ENCODE measurements at regions not wholly inside any gene's neighbourhood (a gene's known extent, or its start where the extent isn't known, plus 50 kb on each side); places are given as distances from the start of the nearest gene placed in this dataset.
"Not testable (repeated sequence)": the region's sequence is repeated elsewhere in the genome, so short reads cannot be mapped to it uniquely, and the experiment has no call there.

GRCh38 chr2:87428452-87429130 is 319.3 kb upstream of the PLGLB2 start:
- not testable (repeated sequence) for H3K27me3 ChIP-seq (replicated peaks; ENCODE audit: insufficient read depth, low read length); H3F3A ChIP-seq (ENCODE audit: insufficient read depth, low read length); H3K27ac ChIP-seq (ENCODE audit: low read length); H3K4me3 ChIP-seq (ENCODE audit: low read length); H2AFZ ChIP-seq (ENCODE audit: low read length); H3K9ac ChIP-seq (ENCODE audit: low read length); H3K4me1 ChIP-seq (ENCODE audit: low read length); H3K36me3 ChIP-seq (replicated peaks; ENCODE audit: insufficient read depth, low read length); H4K20me1 ChIP-seq (ENCODE audit: insufficient read depth, low read length); H3K79me2 ChIP-seq (ENCODE audit: low read length); H3K9me3 ChIP-seq (replicated peaks; ENCODE audit: insufficient read depth, low read length); H3K9me2 ChIP-seq (replicated peaks; ENCODE audit: insufficient read depth, low read length); H3K4me2 ChIP-seq (ENCODE audit: low read depth, low read length); DNase-seq

- H3K79me2 ChIP-seq (ENCODE audit: low read length); H3K36me3 ChIP-seq (replicated peaks; ENCODE audit: insufficient read depth, low read length); H3K4me2 ChIP-seq (ENCODE audit: low read depth, low read length); H3K9me3 ChIP-seq (replicated peaks; ENCODE audit: insufficient read depth, low read length); H3F3A ChIP-seq (ENCODE audit: insufficient read depth, low read length); H3K4me1 ChIP-seq (ENCODE audit: low read length); H3K27me3 ChIP-seq (replicated peaks; ENCODE audit: insufficient read depth, low read length); H2AFZ ChIP-seq (ENCODE audit: low read length); H3K27ac ChIP-seq (ENCODE audit: low read length); H3K4me3 ChIP-seq (ENCODE audit: low read length); H3K9ac ChIP-seq (ENCODE audit: low read length); H4K20me1 ChIP-seq (ENCODE audit: insufficient read depth, low read length); DNase-seq; H3K9me2 ChIP-seq (replicated peaks; ENCODE audit: insufficient read depth, low read length): not testable (repeated sequence)
Measured at GRCh38 chr2:87429206-87429930, 318.5 kb upstream of the PLGLB2 start.

DNA sequence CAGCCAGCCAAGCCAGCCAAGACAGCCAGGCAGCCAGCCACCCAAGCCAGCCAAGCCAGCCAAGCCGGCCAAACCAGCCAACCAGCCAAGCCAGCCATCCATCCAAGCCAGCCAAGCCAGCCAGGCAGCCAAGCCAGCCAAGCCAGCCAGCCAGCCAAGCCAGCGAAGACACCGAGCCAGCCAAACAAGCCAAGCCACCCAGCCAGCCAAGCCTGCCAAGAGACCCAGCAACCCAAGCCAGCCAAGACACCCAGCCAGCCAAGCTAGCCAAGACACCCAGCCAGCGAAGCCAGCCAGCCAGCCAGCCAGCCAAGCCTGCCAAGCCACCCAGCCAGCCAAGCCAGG is 318.0 kb upstream of the PLGLB2 start:
- H3K9me3 ChIP-seq (replicated peaks; ENCODE audit: insufficient read depth, low read length); H3K9me2 ChIP-seq (replicated peaks; ENCODE audit: insufficient read depth, low read length); H3K36me3 ChIP-seq (replicated peaks; ENCODE audit: insufficient read depth, low read length); H4K20me1 ChIP-seq (ENCODE audit: insufficient read depth, low read length); H3K9ac ChIP-seq (ENCODE audit: low read length); DNase-seq; H3K27me3 ChIP-seq (replicated peaks; ENCODE audit: insufficient read depth, low read length); H2AFZ ChIP-seq (ENCODE audit: low read length); H3K27ac ChIP-seq (ENCODE audit: low read length); H3K4me3 ChIP-seq (ENCODE audit: low read length); H3K4me1 ChIP-seq (ENCODE audit: low read length); H3K79me2 ChIP-seq (ENCODE audit: low read length); H3K4me2 ChIP-seq (ENCODE audit: low read depth, low read length); H3F3A ChIP-seq (ENCODE audit: insufficient read depth, low read length): not testable (repeated sequence)

- H4K20me1 ChIP-seq (ENCODE audit: insufficient read depth, low read length); H2AFZ ChIP-seq (ENCODE audit: low read length); H3K4me3 ChIP-seq (ENCODE audit: low read length): not testable (repeated sequence)
Measured at GRCh38 chr2:87431051-87431450, 316.8 kb upstream of the PLGLB2 start.

GRCh38 chr2:87432711-87433453 is 315.0 kb upstream of the PLGLB2 start:
- DNase-seq; H3K36me3 ChIP-seq (replicated peaks; ENCODE audit: insufficient read depth, low read length); H3F3A ChIP-seq (ENCODE audit: insufficient read depth, low read length); H2AFZ ChIP-seq (ENCODE audit: low read length); H3K4me1 ChIP-seq (ENCODE audit: low read length); H3K4me2 ChIP-seq (ENCODE audit: low read depth, low read length); H3K4me3 ChIP-seq (ENCODE audit: low read length); H3K9ac ChIP-seq (ENCODE audit: low read length); H4K20me1 ChIP-seq (ENCODE audit: insufficient read depth, low read length); H3K27ac ChIP-seq (ENCODE audit: low read length); H3K27me3 ChIP-seq (replicated peaks; ENCODE audit: insufficient read depth, low read length); H3K9me2 ChIP-seq (replicated peaks; ENCODE audit: insufficient read depth, low read length); H3K9me3 ChIP-seq (replicated peaks; ENCODE audit: insufficient read depth, low read length); H3K79me2 ChIP-seq (ENCODE audit: low read length): not testable (repeated sequence)

More at GRCh38 chr2:87431051-87431450, 316.8 kb upstream of the PLGLB2 start:
- not testable (repeated sequence) for H3K4me2 ChIP-seq (ENCODE audit: low read depth, low read length); H3K27ac ChIP-seq (ENCODE audit: low read length); H3K79me2 ChIP-seq (ENCODE audit: low read length); H3F3A ChIP-seq (ENCODE audit: insufficient read depth, low read length); H3K9me3 ChIP-seq (replicated peaks; ENCODE audit: insufficient read depth, low read length); DNase-seq; H3K9ac ChIP-seq (ENCODE audit: low read length); H3K9me2 ChIP-seq (replicated peaks; ENCODE audit: insufficient read depth, low read length); H3K27me3 ChIP-seq (replicated peaks; ENCODE audit: insufficient read depth, low read length); H3K4me1 ChIP-seq (ENCODE audit: low read length); H3K36me3 ChIP-seq (replicated peaks; ENCODE audit: insufficient read depth, low read length)

GRCh38 chr2:87436007-87436406 is 311.9 kb upstream of the PLGLB2 start:
- DNase-seq; H3K79me2 ChIP-seq (ENCODE audit: low read length); H3K9me2 ChIP-seq (replicated peaks; ENCODE audit: insufficient read depth, low read length); H3K27ac ChIP-seq (ENCODE audit: low read length); H3K4me3 ChIP-seq (ENCODE audit: low read length); H3K9me3 ChIP-seq (replicated peaks; ENCODE audit: insufficient read depth, low read length); H3K27me3 ChIP-seq (replicated peaks; ENCODE audit: insufficient read depth, low read length); H3K36me3 ChIP-seq (replicated peaks; ENCODE audit: insufficient read depth, low read length); H4K20me1 ChIP-seq (ENCODE audit: insufficient read depth, low read length); H3K4me2 ChIP-seq (ENCODE audit: low read depth, low read length); H3K4me1 ChIP-seq (ENCODE audit: low read length); H3F3A ChIP-seq (ENCODE audit: insufficient read depth, low read length); H3K9ac ChIP-seq (ENCODE audit: low read length); H2AFZ ChIP-seq (ENCODE audit: low read length): not testable (repeated sequence)

GRCh38 chr2:87437701-87438260 is 310.1 kb upstream of the PLGLB2 start:
- not testable (repeated sequence) for H3K9me2 ChIP-seq (replicated peaks; ENCODE audit: insufficient read depth, low read length); H3K4me1 ChIP-seq (ENCODE audit: low read length); H3F3A ChIP-seq (ENCODE audit: insufficient read depth, low read length); H3K27ac ChIP-seq (ENCODE audit: low read length); H3K79me2 ChIP-seq (ENCODE audit: low read length); H3K36me3 ChIP-seq (replicated peaks; ENCODE audit: insufficient read depth, low read length); H3K9me3 ChIP-seq (replicated peaks; ENCODE audit: insufficient read depth, low read length); DNase-seq; H3K4me2 ChIP-seq (ENCODE audit: low read depth, low read length); H2AFZ ChIP-seq (ENCODE audit: low read length); H3K27me3 ChIP-seq (replicated peaks; ENCODE audit: insufficient read depth, low read length); H4K20me1 ChIP-seq (ENCODE audit: insufficient read depth, low read length); H3K4me3 ChIP-seq (ENCODE audit: low read length); H3K9ac ChIP-seq (ENCODE audit: low read length)

Measured in MM.1S (cell line).